NCI-H2081 (cell line): ENCODE measurements at regions not wholly inside any gene's neighbourhood (a gene's known extent, or its start where the extent isn't known, plus 50 kb on each side); places are given as distances from the start of the nearest gene placed in this dataset.
"Not testable (repeated sequence)": the region's sequence is repeated elsewhere in the genome, so short reads cannot be mapped to it uniquely, and the experiment has no call there.

Experiments
- DNase-seq, 2 experiments: peaks; one replicate each; lab custom pipeline; 2025; lab: John Stamatoyannopoulos, UW

GRCh38 chr3:48101301-48101650, 85.1 kb upstream of the MAP4 start:
- DNase-seq = not testable (repeated sequence)

DNA sequence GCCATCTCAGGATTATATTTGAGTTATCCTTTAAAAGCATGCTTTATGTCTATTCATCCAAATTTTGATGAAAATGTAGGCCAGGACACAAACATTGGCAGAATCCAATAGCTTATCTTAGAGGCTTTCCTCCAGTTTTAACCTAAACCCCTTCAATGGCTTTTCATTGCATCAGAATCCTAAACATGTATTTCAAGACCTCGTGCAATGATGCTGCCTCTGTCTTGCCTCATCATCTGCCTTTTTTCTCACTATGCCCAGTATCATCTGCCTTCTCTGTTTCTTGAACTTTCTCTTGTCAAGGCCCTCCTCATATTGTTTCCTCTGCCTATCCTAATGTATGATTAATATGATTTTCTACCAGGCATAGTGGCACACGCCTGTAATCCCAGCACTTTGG, 76.1 kb upstream of the MAP4 start:
- DNase-seq = no peak

DNA sequence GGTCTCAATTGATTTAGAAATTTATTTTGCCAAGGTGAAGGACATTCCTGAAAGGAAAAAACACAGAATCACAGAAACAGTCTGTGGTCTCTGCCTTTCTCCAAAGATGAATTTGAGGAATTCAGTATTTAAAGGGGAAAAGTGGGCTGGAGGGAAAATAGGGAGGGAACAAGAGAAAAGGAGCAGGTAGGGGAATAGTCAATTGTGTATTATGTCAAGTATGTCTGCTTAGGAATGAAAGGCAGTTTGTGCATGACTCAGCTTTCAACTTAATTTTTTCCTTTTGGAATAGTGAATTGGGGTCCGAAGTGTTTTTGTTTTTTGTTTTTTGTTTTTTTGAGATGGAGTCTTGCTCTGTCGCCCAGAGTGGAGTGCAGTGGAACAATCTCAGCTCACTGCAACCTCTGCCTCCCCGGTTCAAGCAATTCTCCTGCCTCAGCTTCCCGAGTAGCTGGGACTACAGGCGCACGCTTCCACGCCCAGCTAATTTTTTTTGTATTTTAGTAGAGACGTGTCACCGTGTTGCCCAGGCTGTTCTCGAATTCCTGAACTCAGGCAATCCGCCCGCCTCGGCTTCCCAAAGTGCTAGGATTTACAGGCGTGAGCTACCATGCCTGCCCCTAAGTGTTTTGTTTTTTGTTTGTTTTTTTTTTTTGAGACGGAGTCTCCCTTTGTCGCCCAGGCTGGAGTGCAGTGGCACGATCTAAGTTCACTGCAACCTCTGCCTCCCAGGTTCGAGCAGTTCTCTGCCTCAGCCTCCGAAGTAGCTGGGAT, 74.1 kb upstream of the MAP4 start:
- no peak for DNase-seq

DNA sequence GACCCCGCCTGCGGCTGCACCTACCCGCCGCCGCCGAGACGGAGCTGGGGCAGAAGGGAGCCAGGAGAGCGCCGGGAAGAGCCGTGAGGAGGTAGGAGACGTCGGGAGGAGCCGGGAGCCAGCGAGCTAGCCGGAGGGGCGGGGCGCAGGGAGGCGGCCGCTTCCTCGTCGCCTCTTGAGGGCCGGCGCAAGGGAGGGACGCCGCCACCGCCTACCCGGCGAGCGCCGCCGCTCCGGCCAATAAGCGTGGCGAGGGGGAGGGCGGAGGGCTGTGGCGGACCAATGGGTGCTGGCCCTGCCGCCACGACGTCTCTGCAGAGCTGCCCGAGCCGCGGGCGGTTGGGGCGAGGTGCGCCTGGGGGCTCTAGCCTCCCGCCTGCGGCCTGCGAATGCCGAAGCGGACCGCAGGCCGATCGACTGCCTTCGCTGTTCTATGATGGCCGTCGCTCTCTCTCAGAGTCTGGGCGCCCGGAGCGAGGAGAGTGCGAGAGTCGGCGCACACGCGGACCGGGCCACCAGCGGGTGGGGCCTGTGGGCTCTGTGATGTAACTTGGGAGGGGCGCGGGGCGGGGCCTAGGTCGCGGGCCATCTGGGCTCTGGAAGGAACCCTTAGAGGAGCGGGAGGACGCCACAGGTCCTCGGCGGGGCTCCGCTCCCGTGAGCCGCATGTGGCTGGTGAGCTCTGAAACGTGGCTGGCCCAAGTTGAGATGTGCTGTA, 72.7 kb upstream of the MAP4 start:
- peak; percentile 90 to 93 for DNase-seq

DNA sequence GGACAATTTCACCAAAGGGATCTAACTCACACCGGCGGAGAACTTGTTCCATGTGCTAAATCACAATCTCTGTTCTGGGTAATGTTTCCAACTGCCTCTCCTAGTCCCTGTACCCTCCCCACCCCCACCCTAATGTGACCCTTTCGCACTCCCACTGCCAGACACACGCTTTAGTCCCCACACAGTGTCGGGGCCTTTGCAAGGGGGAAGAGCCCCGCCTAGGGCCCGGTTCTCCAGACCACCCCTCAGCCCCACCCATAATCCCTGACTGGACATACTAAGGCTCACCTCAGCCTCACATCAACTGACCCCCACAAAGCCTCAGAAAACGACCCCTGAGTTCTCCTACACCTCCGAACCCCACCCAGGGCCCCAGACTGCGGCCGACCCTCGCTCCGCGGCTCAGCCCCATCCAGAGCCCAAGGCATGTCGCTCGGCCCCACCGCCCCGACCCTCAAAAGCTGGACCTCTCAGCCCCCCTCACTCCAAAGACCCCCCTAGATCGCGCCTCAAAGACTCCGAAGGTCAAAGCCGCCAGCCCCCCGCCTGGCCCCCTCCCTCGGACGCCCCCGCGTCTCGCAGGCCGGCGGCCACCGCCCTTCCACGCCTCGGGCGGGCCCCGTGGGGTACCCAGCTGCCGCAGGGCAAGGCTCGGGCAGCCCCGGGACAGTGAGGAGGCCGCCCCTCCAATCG, 72.0 kb upstream of the MAP4 start:
- DNase-seq = peak; percentile 1 to 3

- DNase-seq = no peak
Measured at GRCh38 chr3:48086705-48087104, 70.5 kb upstream of the MAP4 start.

DNA sequence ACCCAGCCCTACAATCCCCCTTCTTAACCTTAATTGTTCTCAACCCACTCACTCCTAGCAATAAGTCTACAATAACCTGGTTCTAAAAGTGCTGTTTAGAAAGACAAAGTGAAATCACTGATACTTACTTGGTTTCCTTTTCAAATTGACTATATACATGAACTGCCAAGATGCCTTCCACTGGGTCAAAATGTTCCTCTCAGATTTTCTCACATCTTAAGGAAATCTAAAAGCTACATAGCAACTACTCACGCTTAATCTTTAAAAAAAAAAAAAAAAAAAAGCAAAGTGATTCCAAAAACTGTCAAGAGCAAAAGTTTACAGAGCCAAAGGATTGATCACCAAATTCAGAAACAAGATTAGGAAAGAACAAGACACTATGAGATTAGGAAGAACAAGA, 68.7 kb upstream of the MAP4 start:
- DNase-seq = no peak

DNA sequence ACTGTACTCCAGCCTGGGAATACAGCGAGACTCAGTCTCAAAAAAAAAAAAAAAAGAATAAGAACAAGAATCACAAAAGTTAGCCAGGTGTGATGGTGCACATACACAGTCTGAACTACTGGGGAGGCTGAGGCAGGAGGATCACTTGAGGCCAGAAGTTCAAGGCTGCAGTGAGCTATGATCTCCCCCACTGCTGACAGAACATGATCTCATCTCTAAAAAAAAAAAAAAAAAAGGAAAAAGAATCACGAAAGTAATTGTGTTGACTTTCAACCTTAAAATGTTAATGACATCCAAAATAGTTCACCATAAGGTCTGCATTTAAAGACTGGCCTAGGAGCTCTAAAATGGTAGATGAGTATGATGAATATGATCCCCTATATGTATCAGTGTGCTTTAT, 68.0 kb upstream of the MAP4 start:
- DNase-seq = no peak

DNA sequence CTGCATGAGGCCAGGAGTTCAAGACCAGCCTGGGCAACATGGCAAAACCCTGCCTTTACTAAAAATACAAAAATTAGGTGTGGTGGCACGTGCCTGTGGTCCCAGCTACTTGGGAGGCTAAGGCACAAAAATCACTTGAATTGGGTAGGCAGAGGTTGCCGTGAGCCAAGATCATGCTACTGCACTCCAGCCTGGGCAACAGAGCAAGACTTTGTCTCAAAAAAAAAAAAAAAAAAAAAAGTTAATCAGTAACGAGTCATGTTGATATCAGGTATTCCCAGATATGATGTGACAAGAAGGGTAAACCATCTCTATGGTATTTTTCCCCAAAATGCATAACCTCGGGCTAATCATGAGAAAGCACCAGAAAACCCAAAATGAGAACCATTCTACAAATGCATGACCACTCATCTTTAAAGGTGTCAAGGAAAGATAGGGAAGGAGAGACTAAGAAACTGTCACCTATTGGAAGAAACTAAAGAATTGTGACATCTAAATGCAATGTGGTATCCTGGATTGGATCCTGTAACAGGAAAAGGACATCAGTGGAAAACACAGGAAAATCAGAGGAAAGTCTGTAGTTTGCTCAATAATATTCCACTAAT, 66.5 kb upstream of the MAP4 start:
- no peak for DNase-seq

- DNase-seq = no peak
Measured at GRCh38 chr3:48077815-48078214, 61.6 kb upstream of the MAP4 start.

DNA sequence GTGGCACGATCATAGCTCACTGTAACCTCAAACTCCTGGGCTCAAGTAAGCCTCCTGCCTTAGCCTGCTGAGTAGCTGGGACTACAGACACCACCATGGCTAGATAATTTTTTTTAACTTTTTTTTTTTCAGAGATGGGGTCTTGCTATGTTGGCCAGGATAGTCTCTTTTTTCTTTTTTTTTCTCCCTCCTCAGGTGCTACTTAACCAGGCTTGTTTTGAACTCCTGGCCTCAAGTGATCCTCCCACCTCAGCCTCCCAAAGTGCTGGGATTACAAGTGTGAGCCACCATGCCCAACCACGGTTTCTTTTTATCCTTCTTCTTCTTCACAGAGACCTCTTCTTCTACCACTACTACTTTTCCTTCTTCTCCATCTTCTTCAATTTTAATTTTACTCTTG, 53.8 kb upstream of the MAP4 start:
- no peak for DNase-seq

DNA sequence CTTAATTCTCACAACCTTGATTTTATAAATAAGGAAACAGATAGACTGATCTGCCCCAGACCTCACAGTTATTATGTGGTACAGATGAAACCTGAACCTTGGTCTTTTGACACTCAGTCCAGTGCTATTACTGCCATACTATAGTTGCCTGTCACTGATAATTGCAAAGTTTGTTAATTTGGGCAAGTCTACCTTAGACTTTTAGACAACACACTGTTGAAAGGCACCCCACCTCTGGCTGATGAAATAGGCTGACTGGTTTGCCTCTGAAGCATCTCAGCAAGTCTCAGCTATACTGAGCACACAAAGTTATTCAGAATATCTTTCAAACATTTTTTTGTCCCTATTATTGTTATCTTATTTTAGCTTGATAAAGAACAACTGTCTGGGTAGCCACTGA, 53.1 kb upstream of the MAP4 start:
- DNase-seq = no peak

DNA sequence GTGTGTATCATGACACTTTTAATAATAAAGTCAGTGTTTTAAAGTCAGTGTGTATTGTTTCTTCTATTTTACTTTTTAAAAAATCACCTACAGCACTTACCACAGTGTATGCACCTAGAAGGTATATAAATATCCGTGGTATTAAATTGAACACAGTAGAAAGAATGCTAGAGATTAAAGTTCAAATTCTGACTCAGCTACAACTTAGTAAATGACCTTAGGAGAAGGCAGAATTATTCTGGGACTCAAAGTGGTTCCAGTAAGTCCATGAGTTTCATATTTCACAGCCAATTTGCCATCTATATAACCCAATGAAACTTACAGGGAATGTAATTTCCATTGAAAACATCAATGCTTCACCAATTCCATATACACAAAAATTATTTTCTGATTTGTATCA, 52.7 kb upstream of the MAP4 start:
- no peak for DNase-seq

- DNase-seq = not testable (repeated sequence)
Measured at GRCh38 chr3:48068320-48068719, 52.1 kb upstream of the MAP4 start.

GRCh38 chr3:48067271-48067670, 51.1 kb upstream of the MAP4 start:
- DNase-seq = no peak
